ENCODE measurements at regions not wholly inside any gene's neighbourhood (a gene's known extent, or its start where the extent isn't known, plus 50 kb on each side); places are given as distances from the start of the nearest gene placed in this dataset.

DNA sequence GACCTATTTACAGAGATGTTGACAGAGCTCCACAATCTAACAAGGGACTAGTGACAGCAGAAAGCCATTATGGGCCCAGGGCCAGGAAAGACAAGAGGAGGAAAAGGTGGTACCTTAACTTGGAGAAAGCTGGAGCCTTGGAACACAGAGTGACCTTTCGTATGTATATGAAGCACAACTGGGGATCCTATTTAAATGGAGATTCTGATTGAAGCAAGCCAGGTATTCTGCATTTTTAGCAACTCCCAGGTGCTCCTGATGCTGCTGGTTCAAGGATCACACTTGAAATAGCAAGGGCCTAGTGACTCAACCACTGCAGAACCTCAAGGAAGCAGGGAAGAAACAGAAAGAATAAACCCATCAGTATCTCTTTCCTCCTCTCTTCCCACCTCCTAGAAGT, 99.4 kb downstream of the TMEM47 start:
- no peak for DNase-seq (ENCODE audit: low read depth in 2 of 2)
- no peak for TF ChIP-seq CTCF (IDR thresholded peaks at IDR 0.05; ENCODE audit: low read depth, low read length)
- H3K4me3 ChIP-seq (replicated peaks in 1 of 2; ENCODE audit: low read depth in 2 of 2, low read length in 2 of 2) = no peak overlapping the region

GRCh38 chrX:34555481-34555880, 101.6 kb downstream of the TMEM47 start:
- no peak overlapping the region for H3K4me3 ChIP-seq (replicated peaks in 1 of 2; ENCODE audit: low read depth in 2 of 2, low read length in 2 of 2)
- no peak for DNase-seq (ENCODE audit: low read depth in 2 of 2)
- no peak for TF ChIP-seq CTCF (IDR thresholded peaks at IDR 0.05; ENCODE audit: low read depth, low read length)

GRCh38 chrX:34546366-34546765, 110.7 kb downstream of the TMEM47 start:
- no peak for TF ChIP-seq CTCF (IDR thresholded peaks at IDR 0.05; ENCODE audit: low read depth, low read length)
- H3K4me3 ChIP-seq (replicated peaks in 1 of 2; ENCODE audit: low read depth in 2 of 2, low read length in 2 of 2) = no peak overlapping the region
- peak; percentile 7 to 25 for DNase-seq (ENCODE audit: low read depth in 2 of 2)

DNA sequence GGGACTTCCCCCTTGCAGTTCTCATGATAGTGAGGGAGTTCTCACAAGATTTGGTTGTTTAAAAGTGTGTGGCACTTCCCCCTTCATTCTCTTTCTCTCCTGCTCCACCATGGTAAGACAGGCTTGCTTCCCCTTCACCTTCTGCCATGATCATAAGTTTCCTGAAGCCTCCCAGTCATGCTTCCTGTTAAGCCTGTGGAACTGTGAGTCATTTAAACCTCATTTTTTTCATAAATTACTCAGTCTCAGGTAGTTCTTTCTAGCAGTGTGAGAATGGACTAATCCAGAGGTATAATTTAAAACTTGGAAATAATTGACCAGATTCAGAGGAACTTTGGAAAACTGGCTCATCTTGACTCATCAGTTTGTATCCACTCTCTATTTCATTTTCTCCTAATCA, 129.0 kb downstream of the TMEM47 start:
- no peak for TF ChIP-seq CTCF (IDR thresholded peaks at IDR 0.05; ENCODE audit: low read depth, low read length)
- DNase-seq (ENCODE audit: low read depth in 2 of 2) = peak in 1 of 2 donors; percentile 6
- no peak overlapping the region for H3K4me3 ChIP-seq (replicated peaks in 1 of 2; ENCODE audit: low read depth in 2 of 2, low read length in 2 of 2)

DNA sequence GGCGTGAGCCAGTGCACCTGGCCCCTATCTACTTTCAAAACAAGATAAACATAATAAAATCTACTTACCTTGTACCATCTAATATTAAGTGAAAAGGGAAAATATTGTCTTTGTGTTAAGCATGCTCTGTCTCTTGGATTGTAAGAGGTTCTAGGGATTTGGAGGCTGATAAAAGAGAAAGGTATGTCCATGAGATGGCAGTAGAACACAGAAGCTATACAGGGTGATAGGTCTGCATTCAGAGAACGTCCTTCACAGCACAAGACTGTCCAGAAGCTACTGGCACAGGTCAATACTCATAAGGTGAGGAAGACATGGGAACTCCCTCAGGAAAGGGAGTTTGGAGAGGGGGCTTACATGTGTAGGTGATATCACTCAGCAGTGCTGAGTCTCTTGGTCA, 135.5 kb downstream of the TMEM47 start:
- TF ChIP-seq CTCF (IDR thresholded peaks at IDR 0.05; ENCODE audit: low read depth, low read length) = no peak
- peak in 1 of 2 donors; percentile 25 for DNase-seq (ENCODE audit: low read depth in 2 of 2)
- no peak overlapping the region for H3K4me3 ChIP-seq (replicated peaks in 1 of 2; ENCODE audit: low read depth in 2 of 2, low read length in 2 of 2)

GRCh38 chrX:34509394-34509793, 147.7 kb downstream of the TMEM47 start:
- no peak for TF ChIP-seq CTCF (IDR thresholded peaks at IDR 0.05; ENCODE audit: low read depth, low read length)
- DNase-seq (ENCODE audit: low read depth in 2 of 2) = no peak
- no peak overlapping the region for H3K4me3 ChIP-seq (replicated peaks in 1 of 2; ENCODE audit: low read depth in 2 of 2, low read length in 2 of 2)

- no peak for TF ChIP-seq CTCF (IDR thresholded peaks at IDR 0.05; ENCODE audit: low read depth, low read length)
- DNase-seq (ENCODE audit: low read depth in 2 of 2) = no peak
- H3K4me3 ChIP-seq (replicated peaks in 1 of 2; ENCODE audit: low read depth in 2 of 2, low read length in 2 of 2) = no peak overlapping the region
These were observed 154.0 kb downstream of the TMEM47 start for GRCh38 chrX:34503119-34503518.
